ENCODE measurements at regions not wholly inside any gene's neighbourhood (a gene's known extent, or its start where the extent isn't known, plus 50 kb on each side); places are given as distances from the start of the nearest gene placed in this dataset.

- TF ChIP-seq EZH2 (IDR thresholded peaks at IDR 0.05), result no peak
- TF ChIP-seq POLR2AphosphoS5 (IDR thresholded peaks at IDR 0.05; ENCODE audit: borderline replicate concordance, low read depth, low read length), result no peak
Observed at GRCh38 chr13:84931264-84931663, 868.0 kb downstream of the SLITRK6 start.
